Liver (tissue), 8 donors: ENCODE measurements at regions not wholly inside any gene's neighbourhood (a gene's known extent, or its start where the extent isn't known, plus 50 kb on each side); places are given as distances from the start of the nearest gene placed in this dataset.

Experiments
- DNase-seq: peaks from one replicate; pipeline ENCODE4 v3.0.0-alpha.2; 2017; ENCODE audit warnings: low spot score
- H3K27ac ChIP-seq, 2 donors: one replicate each; pipeline ENCODE4 v1.7.0; 2013; ENCODE audit warnings: inconsistent platforms in 2 of 2, low read length in 2 of 2, control low read depth in 1 of 2, low read depth in 1 of 2, mild to moderate bottlenecking in 1 of 2
- H3K27me3 ChIP-seq, 4 donors: one replicate each; pipeline versions ENCODE4 v1.6.1 to v1.7.0; 2013; ENCODE audit warnings: low read length in 3 of 4, inconsistent platforms in 1 of 4, mild to moderate bottlenecking in 1 of 4, moderate library complexity in 1 of 4; ENCODE audit not compliant: control insufficient read depth in 4 of 4, insufficient read depth in 4 of 4
- H3K36me3 ChIP-seq, 4 donors: one replicate each; pipeline versions ENCODE4 v1.6.1 to v1.7.0; 2013; ENCODE audit warnings: low read length in 3 of 4, mild to moderate bottlenecking in 3 of 4, low read depth in 1 of 4, moderate library complexity in 1 of 4; ENCODE audit not compliant: control insufficient read depth in 4 of 4, insufficient read depth in 3 of 4
- H3K4me1 ChIP-seq, 4 donors: one replicate each; pipeline versions ENCODE4 v1.6.1 to v1.7.0; 2013; ENCODE audit warnings: low read length in 3 of 4, mild to moderate bottlenecking in 3 of 4, moderate library complexity in 1 of 4; ENCODE audit not compliant: control insufficient read depth in 4 of 4, insufficient read depth in 4 of 4
- H3K4me3 ChIP-seq, 3 donors: one replicate each; pipeline versions ENCODE4 v1.6.1 to v1.7.0; 2013; ENCODE audit warnings: low read length in 3 of 3, control low read depth in 1 of 3, low read depth in 1 of 3, mild to moderate bottlenecking in 1 of 3
- H3K9ac ChIP-seq, 2 donors: one replicate each; pipeline ENCODE4 v1.7.0; 2013; ENCODE audit warnings: low read length in 2 of 2, mild to moderate bottlenecking in 2 of 2, moderate library complexity in 2 of 2, control low read depth in 1 of 2, low read depth in 1 of 2
- H3K9me3 ChIP-seq, 4 donors: one replicate each; pipeline versions ENCODE4 v1.6.1 to v1.7.0; 2013; ENCODE audit warnings: low read length in 3 of 4; ENCODE audit not compliant: control insufficient read depth in 4 of 4
- ATF3 ChIP-seq: IDR thresholded peaks from 2 replicates; pipeline ENCODE4 v1.6.1; 2016; ENCODE audit warnings: antibody characterized with exemption
- EGR1 ChIP-seq, 2 donors: IDR thresholded peaks; 2 replicates each; pipeline ENCODE4 v1.6.1; 2016 to 2018; ENCODE audit warnings: antibody characterized with exemption in 2 of 2, low read depth in 2 of 2
- FOXA1 ChIP-seq: IDR thresholded peaks from 2 replicates; pipeline ENCODE4 v1.6.1; 2016; ENCODE audit warnings: antibody characterized with exemption
- FOXA2 ChIP-seq: IDR thresholded peaks from 2 replicates; pipeline ENCODE4 v1.6.1; 2016; ENCODE audit warnings: antibody characterized with exemption
- GABPA ChIP-seq, 2 donors: IDR thresholded peaks in 1 of 2; conservative IDR thresholded peaks in 1 of 2; 2 replicates each; pipeline ENCODE4 v1.6.1; 2016; ENCODE audit warnings: antibody characterized with exemption in 2 of 2, mild to moderate bottlenecking in 1 of 2, moderate library complexity in 1 of 2
- HNF4A ChIP-seq, 2 donors: conservative IDR thresholded peaks; 2 replicates each; pipeline ENCODE4 v1.6.1; 2016; ENCODE audit warnings: antibody characterized with exemption in 2 of 2, mild to moderate bottlenecking in 2 of 2
- HNF4G ChIP-seq: IDR thresholded peaks from 2 replicates; pipeline ENCODE4 v1.6.1; 2016; ENCODE audit warnings: antibody characterized with exemption
- JUND ChIP-seq, 2 donors: IDR thresholded peaks; 2 replicates each; pipeline ENCODE4 v1.6.1; 2016; ENCODE audit warnings: antibody characterized with exemption in 2 of 2
- NR2F2 ChIP-seq: IDR thresholded peaks from 2 replicates; pipeline ENCODE4 v1.6.1; 2016; ENCODE audit warnings: antibody characterized with exemption
- RAD21 ChIP-seq, 2 donors: IDR thresholded peaks; 2 replicates each; pipeline ENCODE4 v1.6.1; 2016; ENCODE audit warnings: antibody characterized with exemption in 2 of 2, mild to moderate bottlenecking in 2 of 2
- RXRA ChIP-seq, 2 donors: IDR thresholded peaks; 2 replicates each; pipeline ENCODE4 v1.6.1; 2017 to 2018; ENCODE audit warnings: antibody characterized with exemption in 2 of 2, mild to moderate bottlenecking in 1 of 2
- SP1 ChIP-seq: IDR thresholded peaks from 2 replicates; pipeline ENCODE4 v1.6.1; 2018; ENCODE audit warnings: antibody characterized with exemption, mild to moderate bottlenecking
- TAF1 ChIP-seq: conservative IDR thresholded peaks from 2 replicates; pipeline ENCODE4 v1.6.1; 2016; ENCODE audit warnings: antibody characterized with exemption, mild to moderate bottlenecking
- YY1 ChIP-seq: IDR thresholded peaks from 2 replicates; pipeline ENCODE4 v1.6.1; 2016; ENCODE audit warnings: antibody characterized with exemption, mild to moderate bottlenecking
- WGBS: extraction: QIAGEN DNeasy Blood & Tissue Kit; methylation state at CpG from one replicate; pipeline ENCODE4 v1.1.7; 2013; 5-methylcytosine and 5-hydroxymethylcytosine counted together
- TF ChIP-seq, protein P1 (sequence below): IDR thresholded peaks from 2 replicates; pipeline ENCODE4 v1.6.1; 2016; ENCODE audit warnings: antibody characterized with exemption
- TF ChIP-seq, protein P2 (sequence below): fragments of 150-350 bp; IDR thresholded peaks from 2 replicates; pipeline ENCODE4 v1.5.1; 2017; ENCODE audit warnings: improper control_type of control experiment, low read depth, low read length; ENCODE audit not compliant: missing input control
- TF ChIP-seq, protein P3 (sequence below): IDR thresholded peaks from 2 replicates; pipeline ENCODE4 v1.6.1; 2016; ENCODE audit warnings: antibody characterized with exemption, mild to moderate bottlenecking
- TF ChIP-seq, protein P4 (sequence below): IDR thresholded peaks from 2 replicates; pipeline ENCODE4 v1.6.1; 2016; ENCODE audit warnings: antibody characterized with exemption
- donor health status: healthy.
- donor health status: healthy.
- donor health status: healthy.
- donor health status: healthy.
- donor health status: healthy.

- Histone ChIP-seq H3K4me3 (no peak overlapping the region), H3K36me3 (no peaks in the 10 kb centered on the region), H3K9ac (no peak overlapping the region), H3K27ac (no peak overlapping the region), H3K9me3 (peaks cover 0 to 13% (median 1%) of the 10 kb centered on the region in 4 donors), H3K27me3 (no peaks in the 10 kb centered on the region), H3K4me1 (no peaks in the 10 kb centered on the region)
- 86% methylated on average over 7 of the region's 7 CpGs for WGBS
- no peak for DNase-seq
- TF ChIP-seq, protein P1, sequence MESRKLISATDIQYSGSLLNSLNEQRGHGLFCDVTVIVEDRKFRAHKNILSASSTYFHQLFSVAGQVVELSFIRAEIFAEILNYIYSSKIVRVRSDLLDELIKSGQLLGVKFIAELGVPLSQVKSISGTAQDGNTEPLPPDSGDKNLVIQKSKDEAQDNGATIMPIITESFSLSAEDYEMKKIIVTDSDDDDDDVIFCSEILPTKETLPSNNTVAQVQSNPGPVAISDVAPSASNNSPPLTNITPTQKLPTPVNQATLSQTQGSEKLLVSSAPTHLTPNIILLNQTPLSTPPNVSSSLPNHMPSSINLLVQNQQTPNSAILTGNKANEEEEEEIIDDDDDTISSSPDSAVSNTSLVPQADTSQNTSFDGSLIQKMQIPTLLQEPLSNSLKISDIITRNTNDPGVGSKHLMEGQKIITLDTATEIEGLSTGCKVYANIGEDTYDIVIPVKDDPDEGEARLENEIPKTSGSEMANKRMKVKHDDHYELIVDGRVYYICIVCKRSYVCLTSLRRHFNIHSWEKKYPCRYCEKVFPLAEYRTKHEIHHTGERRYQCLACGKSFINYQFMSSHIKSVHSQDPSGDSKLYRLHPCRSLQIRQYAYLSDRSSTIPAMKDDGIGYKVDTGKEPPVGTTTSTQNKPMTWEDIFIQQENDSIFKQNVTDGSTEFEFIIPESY, result no peak
- TF ChIP-seq HNF4A (conservative IDR thresholded peaks at IDR 0.05) (no peak), ATF3 (no peak), SP1 (no peak), TAF1 (no peak), GABPA (IDR thresholded peaks at IDR 0.05 in 1 of 2, conservative IDR thresholded peaks at IDR 0.05 in 1 of 2) (no peak), NR2F2 (no peak), YY1 (no peak), RAD21 (IDR thresholded peaks at IDR 0.05) (no peak), EGR1 (IDR thresholded peaks at IDR 0.05; ENCODE audit: low read depth in 2 of 2) (no peak), JUND (IDR thresholded peaks at IDR 0.05) (no peak), RXRA (IDR thresholded peaks at IDR 0.05) (no peak), FOXA2 (no peak)
- TF ChIP-seq, protein P2, sequence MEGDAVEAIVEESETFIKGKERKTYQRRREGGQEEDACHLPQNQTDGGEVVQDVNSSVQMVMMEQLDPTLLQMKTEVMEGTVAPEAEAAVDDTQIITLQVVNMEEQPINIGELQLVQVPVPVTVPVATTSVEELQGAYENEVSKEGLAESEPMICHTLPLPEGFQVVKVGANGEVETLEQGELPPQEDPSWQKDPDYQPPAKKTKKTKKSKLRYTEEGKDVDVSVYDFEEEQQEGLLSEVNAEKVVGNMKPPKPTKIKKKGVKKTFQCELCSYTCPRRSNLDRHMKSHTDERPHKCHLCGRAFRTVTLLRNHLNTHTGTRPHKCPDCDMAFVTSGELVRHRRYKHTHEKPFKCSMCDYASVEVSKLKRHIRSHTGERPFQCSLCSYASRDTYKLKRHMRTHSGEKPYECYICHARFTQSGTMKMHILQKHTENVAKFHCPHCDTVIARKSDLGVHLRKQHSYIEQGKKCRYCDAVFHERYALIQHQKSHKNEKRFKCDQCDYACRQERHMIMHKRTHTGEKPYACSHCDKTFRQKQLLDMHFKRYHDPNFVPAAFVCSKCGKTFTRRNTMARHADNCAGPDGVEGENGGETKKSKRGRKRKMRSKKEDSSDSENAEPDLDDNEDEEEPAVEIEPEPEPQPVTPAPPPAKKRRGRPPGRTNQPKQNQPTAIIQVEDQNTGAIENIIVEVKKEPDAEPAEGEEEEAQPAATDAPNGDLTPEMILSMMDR, result no peak
- TF ChIP-seq, protein P3, sequence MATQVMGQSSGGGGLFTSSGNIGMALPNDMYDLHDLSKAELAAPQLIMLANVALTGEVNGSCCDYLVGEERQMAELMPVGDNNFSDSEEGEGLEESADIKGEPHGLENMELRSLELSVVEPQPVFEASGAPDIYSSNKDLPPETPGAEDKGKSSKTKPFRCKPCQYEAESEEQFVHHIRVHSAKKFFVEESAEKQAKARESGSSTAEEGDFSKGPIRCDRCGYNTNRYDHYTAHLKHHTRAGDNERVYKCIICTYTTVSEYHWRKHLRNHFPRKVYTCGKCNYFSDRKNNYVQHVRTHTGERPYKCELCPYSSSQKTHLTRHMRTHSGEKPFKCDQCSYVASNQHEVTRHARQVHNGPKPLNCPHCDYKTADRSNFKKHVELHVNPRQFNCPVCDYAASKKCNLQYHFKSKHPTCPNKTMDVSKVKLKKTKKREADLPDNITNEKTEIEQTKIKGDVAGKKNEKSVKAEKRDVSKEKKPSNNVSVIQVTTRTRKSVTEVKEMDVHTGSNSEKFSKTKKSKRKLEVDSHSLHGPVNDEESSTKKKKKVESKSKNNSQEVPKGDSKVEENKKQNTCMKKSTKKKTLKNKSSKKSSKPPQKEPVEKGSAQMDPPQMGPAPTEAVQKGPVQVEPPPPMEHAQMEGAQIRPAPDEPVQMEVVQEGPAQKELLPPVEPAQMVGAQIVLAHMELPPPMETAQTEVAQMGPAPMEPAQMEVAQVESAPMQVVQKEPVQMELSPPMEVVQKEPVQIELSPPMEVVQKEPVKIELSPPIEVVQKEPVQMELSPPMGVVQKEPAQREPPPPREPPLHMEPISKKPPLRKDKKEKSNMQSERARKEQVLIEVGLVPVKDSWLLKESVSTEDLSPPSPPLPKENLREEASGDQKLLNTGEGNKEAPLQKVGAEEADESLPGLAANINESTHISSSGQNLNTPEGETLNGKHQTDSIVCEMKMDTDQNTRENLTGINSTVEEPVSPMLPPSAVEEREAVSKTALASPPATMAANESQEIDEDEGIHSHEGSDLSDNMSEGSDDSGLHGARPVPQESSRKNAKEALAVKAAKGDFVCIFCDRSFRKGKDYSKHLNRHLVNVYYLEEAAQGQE, result no peak
Observed at GRCh38 chr7:21373031-21373430, 54.9 kb upstream of the SP4 start.

GRCh38 chr7:21374134-21374533 is 53.7 kb upstream of the SP4 start:
- no peak overlapping the region for H3K4me3 ChIP-seq
- WGBS, result 92% methylated on average over 2 of the region's 2 CpGs
- TF ChIP-seq RXRA (IDR thresholded peaks at IDR 0.05) (no peak), EGR1 (IDR thresholded peaks at IDR 0.05; ENCODE audit: low read depth in 2 of 2) (no peak), JUND (IDR thresholded peaks at IDR 0.05) (no peak), SP1 (no peak), ATF3 (no peak), YY1 (no peak), TAF1 (no peak), FOXA1 (no peak), HNF4G (no peak), RAD21 (IDR thresholded peaks at IDR 0.05) (no peak), HNF4A (conservative IDR thresholded peaks at IDR 0.05) (no peak)
- TF ChIP-seq, protein P2, result no peak
- TF ChIP-seq, protein P1, result no peak
- TF ChIP-seq, protein P4, sequence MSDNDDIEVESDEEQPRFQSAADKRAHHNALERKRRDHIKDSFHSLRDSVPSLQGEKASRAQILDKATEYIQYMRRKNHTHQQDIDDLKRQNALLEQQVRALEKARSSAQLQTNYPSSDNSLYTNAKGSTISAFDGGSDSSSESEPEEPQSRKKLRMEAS, result no peak

More at GRCh38 chr7:21374134-21374533, 53.7 kb upstream of the SP4 start:
- H3K36me3 ChIP-seq, result no peaks in the 10 kb centered on the region
- no peak overlapping the region for H3K9ac ChIP-seq
- H3K27me3 ChIP-seq, result no peaks in the 10 kb centered on the region
- no peak for DNase-seq
- H3K9me3 ChIP-seq, result peaks cover 0 to 14% (median 1%) of the 10 kb centered on the region in 4 donors
- H3K4me1 ChIP-seq, result no peaks in the 10 kb centered on the region
- no peak overlapping the region for H3K27ac ChIP-seq
